Caco-2 (cell line): ENCODE measurements at regions not wholly inside any gene's neighbourhood (a gene's known extent, or its start where the extent isn't known, plus 50 kb on each side); places are given as distances from the start of the nearest gene placed in this dataset.

ENCODE experiments used
- BruUV-seq: library from RNA; stranded (reverse); fragments of 400-500 nt; replicated peaks from 2 replicates; lab custom pipeline; 2021; lab: Mats Ljungman, UMichigan
- CTCF ChIA-PET: fragments of 300-600 bp; sonication (Branson Sonifier 250); formaldehyde crosslinking; loops from one replicate; lab custom pipeline; 2022; ENCODE audit warnings: antibody characterized with exemption; lab: Charles Lee
- POLR2A ChIA-PET: fragments of 300-600 bp; sonication (Branson Sonifier 250); formaldehyde crosslinking; loops from one replicate; lab custom pipeline; 2022; ENCODE audit warnings: antibody characterized with exemption; lab: Charles Lee
- DNase-seq, 2 experiments: peaks; one replicate each; pipeline versions ENCODE4 v3.0.0 to v3.0.0-alpha.2; 2020 to 2022
- H3K27me3 ChIP-seq: replicated peaks from 2 replicates; pipeline ENCODE4 v1.6.0; 2011; ENCODE audit warnings: low read length; ENCODE audit not compliant: control insufficient read depth, insufficient read depth
- H3K36me3 ChIP-seq: 2 replicates; pipeline ENCODE4 v1.5.1; 2011; ENCODE audit warnings: low read length; ENCODE audit not compliant: control insufficient read depth, insufficient read depth
- H3K4me1 ChIP-seq: fragments of 250-450 bp; sonication (Bioruptor Pico); 2 replicates; pipeline ENCODE4 v1.5.1; 2020; ENCODE audit warnings: mild to moderate bottlenecking
- H3K4me3 ChIP-seq: 2 replicates; pipeline ENCODE4 v1.5.1; 2011; ENCODE audit warnings: low read depth, mild to moderate bottlenecking, control low read depth, low read length
- H3K9me3 ChIP-seq: fragments of 250-450 bp; sonication (Bioruptor Pico); 2 replicates; pipeline ENCODE4 v1.5.1; 2020; ENCODE audit warnings: mild to moderate bottlenecking, moderate library complexity
- H3K27ac Mint-ChIP-seq: one replicate; pipeline ENCODE4 v1.8.0; 2022; ENCODE audit warnings: mixed read lengths; ENCODE audit not compliant: unreplicated experiment
- H3K27me3 Mint-ChIP-seq: one replicate; pipeline ENCODE4 v1.8.0; 2022; ENCODE audit warnings: mixed read lengths; ENCODE audit not compliant: insufficient read depth, unreplicated experiment
- H3K36me3 Mint-ChIP-seq: one replicate; pipeline ENCODE4 v1.8.0; 2022; ENCODE audit warnings: mild to moderate bottlenecking, mixed read lengths; ENCODE audit not compliant: insufficient read depth, unreplicated experiment
- H3K4me1 Mint-ChIP-seq: one replicate; pipeline ENCODE4 v1.8.0; 2022; ENCODE audit warnings: low read depth, mixed read lengths; ENCODE audit not compliant: unreplicated experiment
- H3K4me3 Mint-ChIP-seq: one replicate; pipeline ENCODE4 v1.8.0; 2022; ENCODE audit warnings: mild to moderate bottlenecking, moderate library complexity, mixed read lengths; ENCODE audit not compliant: unreplicated experiment
- H3K9me3 Mint-ChIP-seq: one replicate; pipeline ENCODE4 v1.8.0; 2022; ENCODE audit warnings: mixed read lengths; ENCODE audit not compliant: unreplicated experiment
- intact Hi-C: fragments of 100-400 bp; cut with micrococcal nuclease; formaldehyde crosslinking; loops from one replicate; pipeline ENCODE4 v1.10.0; 2022; ENCODE audit not compliant: unreplicated experiment
- TF ChIP-seq, protein P1 (sequence below), 2 experiments: fragments of 200-600 bp in 1 of 2; IDR thresholded peaks; 1 replicate in 1 of 2; 2 replicates in 1 of 2; pipeline versions ENCODE4 v1.5.1 to v1.8.0; 2011 to 2022; ENCODE audit warnings: antibody characterized with exemption in 1 of 2, control low read depth in 1 of 2, inconsistent platforms in 1 of 2, low read depth in 1 of 2, low read length in 1 of 2, mild to moderate bottlenecking in 1 of 2, moderate library complexity in 1 of 2; ENCODE audit not compliant: insufficient read depth in 1 of 2, severe bottlenecking in 1 of 2, unreplicated experiment in 1 of 2

DNA sequence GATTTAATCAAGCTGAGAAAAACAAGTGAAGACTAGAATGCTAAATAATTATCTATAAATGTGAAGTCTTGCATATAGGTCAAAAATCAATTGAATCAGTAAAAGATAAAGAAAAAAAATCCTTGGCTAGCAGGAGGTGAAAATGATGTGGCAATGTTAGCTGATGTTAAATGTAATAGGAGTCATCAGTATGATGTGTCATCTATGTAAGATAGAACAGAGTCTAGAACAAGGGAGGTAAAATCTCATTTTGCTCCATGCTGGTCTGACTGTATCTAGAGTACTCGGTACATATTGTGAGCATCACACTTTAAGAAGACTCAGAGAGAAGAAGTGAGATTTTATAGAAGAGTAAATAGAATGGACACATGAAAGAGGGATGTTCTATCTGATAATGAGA is 721.2 kb downstream of the ETS1 start:
- Histone ChIP-seq H3K36me3 (no peaks in the 10 kb centered on the region), H3K27me3 (no peaks in the 10 kb centered on the region), H3K4me1 (0 out of 2 replicates have a peak, but pooled peaks cover 3% of the 10 kb centered on the region), H3K4me3 (no peak overlapping the region), H3K9me3 (no peaks in the 10 kb centered on the region)
- intact Hi-C loops = no loop called here
- H3K4me1 Mint-ChIP-seq = no peaks in the 10 kb centered on the region
- H3K27me3 Mint-ChIP-seq = no peaks in the 10 kb centered on the region
- no peak for DNase-seq
- H3K9me3 Mint-ChIP-seq = peaks cover 9% of the 10 kb centered on the region
- BruUV-seq = no TSS peak
- ChIA-PET CTCF (no interaction called here), POLR2A (no interaction called here)
- TF ChIP-seq, protein P1, sequence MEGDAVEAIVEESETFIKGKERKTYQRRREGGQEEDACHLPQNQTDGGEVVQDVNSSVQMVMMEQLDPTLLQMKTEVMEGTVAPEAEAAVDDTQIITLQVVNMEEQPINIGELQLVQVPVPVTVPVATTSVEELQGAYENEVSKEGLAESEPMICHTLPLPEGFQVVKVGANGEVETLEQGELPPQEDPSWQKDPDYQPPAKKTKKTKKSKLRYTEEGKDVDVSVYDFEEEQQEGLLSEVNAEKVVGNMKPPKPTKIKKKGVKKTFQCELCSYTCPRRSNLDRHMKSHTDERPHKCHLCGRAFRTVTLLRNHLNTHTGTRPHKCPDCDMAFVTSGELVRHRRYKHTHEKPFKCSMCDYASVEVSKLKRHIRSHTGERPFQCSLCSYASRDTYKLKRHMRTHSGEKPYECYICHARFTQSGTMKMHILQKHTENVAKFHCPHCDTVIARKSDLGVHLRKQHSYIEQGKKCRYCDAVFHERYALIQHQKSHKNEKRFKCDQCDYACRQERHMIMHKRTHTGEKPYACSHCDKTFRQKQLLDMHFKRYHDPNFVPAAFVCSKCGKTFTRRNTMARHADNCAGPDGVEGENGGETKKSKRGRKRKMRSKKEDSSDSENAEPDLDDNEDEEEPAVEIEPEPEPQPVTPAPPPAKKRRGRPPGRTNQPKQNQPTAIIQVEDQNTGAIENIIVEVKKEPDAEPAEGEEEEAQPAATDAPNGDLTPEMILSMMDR (IDR thresholded peaks at IDR 0.05; ENCODE audit: insufficient read depth in 1 of 2, low read depth in 1 of 2, low read length in 1 of 2, severe bottlenecking in 1 of 2, unreplicated experiment in 1 of 2) = no peak
- no peak overlapping the region for H3K4me3 Mint-ChIP-seq
- H3K36me3 Mint-ChIP-seq = no peaks in the 10 kb centered on the region
- no peak overlapping the region for H3K27ac Mint-ChIP-seq

DNA sequence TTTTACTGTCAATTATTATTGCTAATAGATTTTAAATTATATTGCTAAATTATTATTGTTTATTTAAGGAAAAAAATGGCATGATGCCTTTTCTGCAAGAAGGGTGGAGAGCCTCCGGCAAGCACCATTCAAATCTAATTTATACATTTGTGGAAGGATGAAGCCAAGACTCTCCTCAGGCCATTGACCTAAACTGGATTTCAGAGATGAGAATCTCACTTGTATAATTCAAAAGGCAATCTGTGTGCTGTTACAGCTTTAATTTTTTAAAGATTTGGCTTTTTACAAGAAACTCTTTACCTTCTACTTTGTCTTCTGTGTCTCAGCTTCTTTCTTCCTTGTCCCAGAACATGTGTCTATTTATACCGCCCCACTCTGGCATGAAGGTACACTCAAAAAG is 722.5 kb downstream of the ETS1 start:
- Mint-ChIP-seq H3K4me3 (no peak overlapping the region), H3K27me3 (no peaks in the 10 kb centered on the region), H3K27ac (no peak overlapping the region), H3K4me1 (peaks cover under 1% of the 10 kb centered on the region), H3K36me3 (no peaks in the 10 kb centered on the region), H3K9me3 (peaks cover 20% of the 10 kb centered on the region)
- TF ChIP-seq, protein P1 (IDR thresholded peaks at IDR 0.05; ENCODE audit: insufficient read depth in 1 of 2, low read depth in 1 of 2, low read length in 1 of 2, severe bottlenecking in 1 of 2, unreplicated experiment in 1 of 2) = no peak
- Histone ChIP-seq H3K4me1 (peaks cover 9% of the 10 kb centered on the region; the same call in 1 of the 2 replicates), H3K9me3 (no peaks in the 10 kb centered on the region), H3K36me3 (no peaks in the 10 kb centered on the region), H3K27me3 (no peaks in the 10 kb centered on the region), H3K4me3 (no peak overlapping the region)
- CTCF ChIA-PET = no interaction called here
- POLR2A ChIA-PET = no interaction called here
- intact Hi-C loops = no loop called here
- no TSS peak for BruUV-seq
- no peak for DNase-seq

DNA sequence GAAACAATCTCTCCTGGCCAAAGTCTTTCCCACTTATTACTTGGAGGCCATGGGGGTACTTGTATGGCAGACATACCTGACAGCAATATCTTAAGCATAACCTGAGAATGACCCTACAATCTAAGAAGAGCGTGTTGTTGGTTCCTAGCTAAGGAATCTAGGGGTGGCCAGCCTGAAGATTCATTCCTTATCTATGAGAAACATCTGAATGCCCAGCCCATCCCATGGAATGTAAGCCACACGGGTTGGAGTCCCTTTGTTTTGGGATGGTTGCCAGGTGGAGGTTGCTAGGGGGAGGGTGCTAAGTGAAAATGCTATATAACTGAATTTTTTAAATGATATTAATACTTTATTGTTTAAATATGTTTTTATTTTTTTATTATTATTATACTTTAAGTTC is 725.0 kb downstream of the ETS1 start:
- no peak overlapping the region for H3K4me3 Mint-ChIP-seq
- no peak overlapping the region for H3K4me3 ChIP-seq
- DNase-seq = peak in 1 of 2 experiments; percentile 20
- no TSS peak for BruUV-seq
- H3K9me3 ChIP-seq = no peaks in the 10 kb centered on the region
- H3K27me3 Mint-ChIP-seq = no peaks in the 10 kb centered on the region
- peaks cover 7% of the 10 kb centered on the region for H3K4me1 Mint-ChIP-seq
- no peaks in the 10 kb centered on the region for H3K36me3 Mint-ChIP-seq
- intact Hi-C loops = no loop called here
- no peaks in the 10 kb centered on the region for H3K36me3 ChIP-seq
- H3K27ac Mint-ChIP-seq = no peak overlapping the region
- CTCF ChIA-PET = no interaction called here
- POLR2A ChIA-PET = no interaction called here
- peaks cover 26% of the 10 kb centered on the region for H3K9me3 Mint-ChIP-seq
- TF ChIP-seq, protein P1 (IDR thresholded peaks at IDR 0.05; ENCODE audit: insufficient read depth in 1 of 2, low read depth in 1 of 2, low read length in 1 of 2, severe bottlenecking in 1 of 2, unreplicated experiment in 1 of 2) = no peak
- H3K27me3 ChIP-seq = no peaks in the 10 kb centered on the region
- peaks cover 9% of the 10 kb centered on the region; the same call in 1 of the 2 replicates for H3K4me1 ChIP-seq
